Left colon (tissue), 2 donors: ENCODE measurements at regions not wholly inside any gene's neighbourhood (a gene's known extent, or its start where the extent isn't known, plus 50 kb on each side); places are given as distances from the start of the nearest gene placed in this dataset.

Experiments
- ATAC-seq: fragments of 200-7000 bp; cut with Tn5 transposase; one replicate; pipeline ENCODE4 v1.9.1; 2020; ENCODE audit warnings: mild to moderate bottlenecking, moderate library complexity
- DNase-seq, 2 donors: peaks; one replicate each; pipeline ENCODE4 v3.0.0-alpha.2; 2020
- intact Hi-C, 2 donors: fragments of 100-400 bp; cut with DNase I in 1 of 2; cut with micrococcal nuclease in 1 of 2; formaldehyde crosslinking; loops; one replicate each; pipeline versions ENCODE4 v1.11.2 to v1.14.0; 2022; cut with DNase I, micrococcal nuclease
- donor health status: DM: no; HTN: no; CAD: no.
- donor health status: DM: yes; HTN: yes; CAD: no.

DNA sequence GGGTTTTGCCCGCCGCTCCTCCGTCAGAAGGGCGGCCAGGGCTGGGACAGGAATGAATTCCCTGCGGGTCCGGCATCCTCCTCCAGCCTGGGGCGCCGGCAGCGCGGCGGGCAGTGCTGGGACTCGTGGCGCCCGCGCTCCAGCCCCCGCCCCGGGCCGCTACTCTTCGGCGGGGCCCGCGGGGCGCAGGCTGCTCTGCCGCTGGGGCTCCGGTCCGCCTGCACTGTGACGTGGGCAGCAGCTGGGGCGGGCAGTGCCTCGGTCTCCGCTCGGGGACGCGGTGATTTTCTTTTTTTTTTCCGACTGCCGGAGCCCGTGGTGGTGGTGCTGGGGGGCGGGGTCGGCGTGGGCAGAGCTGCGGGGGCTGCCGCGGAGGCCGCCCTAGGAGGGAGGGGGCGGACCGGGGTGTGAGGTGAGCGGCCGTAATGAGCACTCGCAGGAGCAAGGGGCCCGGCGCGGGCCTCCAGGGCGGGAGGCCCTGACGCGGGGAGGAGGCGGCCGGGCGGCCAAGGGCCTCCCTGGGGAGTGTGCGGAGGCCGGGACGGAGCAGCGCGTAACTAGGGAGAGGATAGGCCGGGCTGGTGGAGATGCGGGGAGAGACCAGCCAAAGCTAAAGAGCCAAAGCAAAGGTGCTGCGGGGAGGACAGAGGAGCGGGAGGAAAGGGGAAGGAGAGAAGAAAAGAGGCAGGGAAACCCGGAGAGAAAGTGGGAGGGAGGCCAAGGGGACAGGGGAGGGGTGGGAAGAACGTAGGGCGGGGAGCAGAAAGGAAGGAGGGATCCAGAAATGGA, 73.3 kb upstream of the ZBED5 start:
- peak; percentile 48 for ATAC-seq
- intact Hi-C loops, result loop anchor here in 1 of 2 donors (10.0 kb wide), 1 partner anchor 136 kb away; no protein-coding TSS in a partner anchor

DNA sequence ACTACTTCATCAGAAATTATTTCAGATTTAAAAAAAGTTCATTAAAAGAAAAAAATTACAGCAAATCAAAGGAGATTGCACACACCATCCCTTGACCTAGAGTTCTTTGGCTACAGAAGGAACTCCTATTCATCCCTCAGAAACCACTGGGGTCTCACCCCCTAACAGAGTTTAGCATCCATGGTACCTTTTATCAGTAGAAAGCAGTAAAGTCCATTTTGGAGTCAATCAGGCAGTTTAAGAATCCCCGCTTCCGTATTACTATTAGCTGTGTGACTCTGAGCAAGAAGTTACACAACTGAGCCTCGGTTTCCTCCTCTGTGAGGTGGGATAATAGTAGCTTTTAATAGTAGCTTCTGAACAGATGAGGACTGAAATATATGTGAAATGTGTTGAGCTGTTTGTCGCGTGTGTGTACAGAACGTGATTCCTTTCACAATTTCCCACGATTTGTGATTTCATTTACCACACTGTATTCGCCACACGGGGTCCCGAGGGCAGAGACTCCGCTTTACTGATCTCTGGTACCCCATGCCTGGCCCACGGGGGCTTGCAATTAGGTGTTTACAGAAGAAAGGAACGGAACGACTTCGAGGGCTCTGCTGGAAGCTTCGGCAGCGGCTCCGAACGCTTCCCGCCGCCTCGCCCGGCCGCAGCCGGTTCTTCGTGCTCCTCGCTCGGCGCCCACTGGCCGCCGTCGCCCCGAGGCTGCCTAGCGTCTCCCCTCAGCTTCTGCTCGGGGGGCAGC, 72.5 kb upstream of the ZBED5 start:
- intact Hi-C loops, result loop anchor here in 1 of 2 donors (10.0 kb wide), 1 partner anchor 136 kb away; no protein-coding TSS in a partner anchor
- DNase-seq, result peak in 1 of 2 donors; percentile 44
- no peak for ATAC-seq

More for the DNA sequence above, 73.3 kb upstream of the ZBED5 start:
- peak; percentile 68 to 83 for DNase-seq

DNA sequence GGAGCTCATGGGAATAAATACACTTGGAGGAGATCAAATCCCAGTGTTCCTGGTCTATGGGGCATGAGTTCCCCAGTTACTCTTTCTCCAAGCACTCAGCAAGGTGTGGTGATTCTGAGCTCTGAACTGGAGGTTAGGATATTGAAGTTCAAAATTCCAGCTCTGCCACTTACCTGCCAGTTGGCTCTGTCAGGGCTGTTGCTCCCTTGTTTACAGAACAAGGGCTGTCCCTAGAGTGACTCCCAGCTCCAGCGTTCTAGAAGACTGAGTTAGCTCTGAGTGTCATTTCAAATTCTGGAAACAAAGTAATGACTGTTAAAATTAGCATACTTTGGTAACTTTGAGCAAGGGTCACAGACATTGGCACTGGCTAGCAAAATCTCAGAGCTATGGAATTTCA, 69.7 kb upstream of the ZBED5 start:
- ATAC-seq (peak; percentile 74), DNase-seq (peak; percentile 34 to 69)
- intact Hi-C loops, result loop anchor here in 1 of 2 donors (10.0 kb wide), 1 partner anchor 63 kb away; no protein-coding TSS in a partner anchor

GRCh38 chr11:10926801-10927211, 69.0 kb upstream of the ZBED5 start:
- DNase-seq, result no peak
- intact Hi-C loops, result loop anchor here in 1 of 2 donors (10.0 kb wide), 1 partner anchor 62 kb away; no protein-coding TSS in a partner anchor
- no peak for ATAC-seq

DNA sequence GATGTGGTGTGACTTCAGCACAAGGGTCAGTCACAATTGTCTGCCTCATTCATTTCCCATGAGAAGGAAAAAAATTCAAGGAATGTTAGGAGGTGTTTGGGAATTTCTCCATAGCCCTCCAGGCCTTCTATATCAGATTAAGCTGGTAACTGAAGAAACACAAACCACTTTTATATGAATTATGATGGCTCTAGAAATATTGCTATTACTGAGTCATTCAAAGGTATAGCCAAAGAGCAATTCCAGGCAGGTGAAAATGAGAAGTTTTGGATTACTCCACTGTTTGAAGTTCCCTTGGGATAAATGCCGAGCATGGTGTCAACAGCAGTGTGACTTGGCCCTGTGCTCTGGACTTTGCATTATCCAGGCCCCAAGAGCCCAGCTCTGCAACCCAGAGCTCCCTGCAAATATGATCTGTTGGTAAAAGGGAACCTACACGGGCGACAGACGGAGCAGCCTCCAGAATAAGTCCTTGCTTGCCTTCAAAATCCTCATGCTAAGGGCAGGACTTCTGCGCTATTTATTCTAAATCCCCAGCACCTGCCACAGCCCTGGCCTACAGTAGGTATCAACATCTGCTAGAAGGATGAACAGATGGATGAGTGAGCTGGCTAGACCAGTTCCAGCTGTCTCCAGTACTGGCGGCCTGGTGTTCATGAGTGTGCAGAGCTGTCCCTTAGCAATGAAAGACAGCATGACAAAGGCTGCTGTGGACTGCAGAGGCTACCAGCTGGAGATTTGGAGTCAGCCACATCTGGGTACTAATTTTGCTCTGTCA, 67.5 kb upstream of the ZBED5 start:
- ATAC-seq (no peak), DNase-seq (no peak)
- intact Hi-C loops, result loop anchor here in 1 of 2 donors (10.0 kb wide), 1 partner anchor 61 kb away; no protein-coding TSS in a partner anchor

DNA sequence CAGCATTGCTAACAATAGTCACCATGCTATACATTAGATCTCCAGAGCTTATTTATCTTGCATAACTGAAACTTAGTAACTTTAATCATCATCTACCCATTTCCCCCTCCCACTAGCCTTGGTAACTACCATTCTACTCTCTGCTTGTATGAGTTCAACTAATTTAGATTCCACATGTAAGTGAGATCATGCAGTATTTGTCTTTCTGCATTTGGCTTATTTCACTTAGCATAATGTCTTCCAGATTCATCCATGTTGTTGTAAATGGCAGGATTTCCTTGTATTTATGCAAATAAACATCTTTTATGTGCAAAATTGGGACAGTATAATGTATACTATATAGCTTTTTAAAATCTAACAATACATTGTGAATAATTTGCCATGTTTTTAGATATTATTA, 66.0 kb upstream of the ZBED5 start:
- DNase-seq, result no peak
- intact Hi-C loops, result loop anchor here in 1 of 2 donors (10.0 kb wide), 1 partner anchor 59 kb away; no protein-coding TSS in a partner anchor

DNA sequence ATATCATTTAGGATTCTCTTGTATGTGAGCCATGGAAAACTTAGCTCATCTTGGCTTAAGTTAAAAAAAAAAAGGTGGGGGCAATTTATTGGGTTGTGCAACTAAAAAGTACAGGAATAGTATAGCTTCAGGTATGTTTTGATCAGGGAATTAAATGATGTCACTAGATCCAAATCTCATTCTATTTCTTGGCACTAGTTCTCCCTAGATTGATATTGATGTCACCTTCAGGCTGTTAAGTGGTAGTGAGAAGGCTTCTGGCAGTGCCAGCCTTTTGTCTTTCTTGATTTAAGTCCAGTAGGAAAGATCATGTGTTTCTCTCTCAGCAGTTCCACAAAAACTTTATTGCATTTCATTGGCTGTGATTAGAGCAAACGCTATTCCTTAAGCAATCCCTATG, 65.0 kb upstream of the ZBED5 start:
- intact Hi-C loops, result loop anchor here in 1 of 2 donors (10.0 kb wide), 1 partner anchor 58 kb away; no protein-coding TSS in a partner anchor
- DNase-seq (no peak), ATAC-seq (no peak)

More for the DNA sequence above, 66.0 kb upstream of the ZBED5 start:
- ATAC-seq, result no peak

DNA sequence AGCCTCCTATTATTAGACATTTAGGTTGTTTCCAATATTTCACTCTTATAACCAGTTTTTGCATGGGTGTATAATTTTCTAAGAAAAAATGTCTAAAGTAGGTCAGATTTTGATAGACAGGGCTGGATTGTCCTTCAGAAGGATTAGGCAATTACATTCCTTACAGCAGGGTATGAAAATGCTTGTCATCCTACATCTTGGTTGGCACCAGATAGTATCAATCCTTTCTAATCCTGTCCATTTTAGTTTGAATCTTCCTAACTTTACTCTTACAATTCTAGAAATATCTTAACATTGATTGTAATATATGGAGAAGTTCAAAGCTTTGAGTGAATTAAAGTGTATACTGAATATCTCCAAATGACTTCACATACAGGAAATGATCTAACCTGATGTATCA, 63.0 kb upstream of the ZBED5 start:
- intact Hi-C loops, result loop anchor here in 1 of 2 donors (10.0 kb wide), 1 partner anchor 56 kb away; no protein-coding TSS in a partner anchor

GRCh38 chr11:10920205-10920604, 62.4 kb upstream of the ZBED5 start:
- ATAC-seq (no peak), DNase-seq (no peak)
- intact Hi-C loops, result loop anchor here in 1 of 2 donors (10.0 kb wide), 1 partner anchor 55 kb away; no protein-coding TSS in a partner anchor

More for the DNA sequence above, 63.0 kb upstream of the ZBED5 start:
- DNase-seq (no peak), ATAC-seq (no peak)

- ATAC-seq (peak; percentile 40), DNase-seq (no peak)
- intact Hi-C loops, result no loop called here
Observed at GRCh38 chr11:10918698-10919097, 60.8 kb upstream of the ZBED5 start.

DNA sequence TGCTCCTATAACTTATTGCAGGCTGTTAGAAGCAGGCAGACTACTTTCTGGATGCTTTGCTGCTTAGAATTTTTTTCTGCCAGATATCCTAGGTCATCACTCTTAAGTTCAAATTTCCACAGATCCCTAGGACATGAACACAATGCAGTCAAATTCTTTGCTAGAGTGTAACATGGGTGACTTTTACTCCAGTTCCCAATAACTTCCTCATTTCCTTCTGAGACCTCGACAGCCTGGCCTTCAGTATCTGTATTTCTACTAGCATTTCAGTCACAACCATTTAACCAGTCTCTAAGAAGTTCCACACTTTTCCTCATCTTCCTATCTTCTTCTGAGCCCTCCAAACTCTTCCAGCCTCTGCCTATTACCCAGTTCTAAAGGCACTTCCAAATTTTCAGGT, 60.4 kb upstream of the ZBED5 start:
- intact Hi-C loops, result no loop called here
- DNase-seq, result no peak
- peak; percentile 54 for ATAC-seq

GRCh38 chr11:10917802-10918201, 59.9 kb upstream of the ZBED5 start:
- ATAC-seq, result no peak
- intact Hi-C loops, result no loop called here

DNA sequence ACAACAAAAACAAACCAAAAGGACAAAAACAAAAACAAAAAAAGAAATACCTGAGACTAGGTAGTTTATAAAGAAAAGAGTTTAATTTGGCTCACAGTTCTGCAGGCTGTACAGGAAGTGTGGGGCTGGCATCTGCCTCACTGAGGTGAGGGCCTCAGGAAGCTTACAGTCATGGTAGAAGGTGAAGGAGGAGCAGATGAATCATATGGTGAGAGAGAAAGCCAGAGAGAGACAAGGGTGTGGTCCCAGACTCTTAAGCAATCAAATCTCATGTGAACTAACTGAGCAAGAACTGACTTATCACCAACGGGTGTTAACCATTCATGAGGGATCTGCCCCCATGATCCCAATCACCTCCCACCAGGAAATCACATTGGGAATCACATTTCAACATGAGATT, 58.8 kb upstream of the ZBED5 start:
- no peak for DNase-seq
- intact Hi-C loops, result no loop called here
- peak; percentile 92 for ATAC-seq

More at GRCh38 chr11:10917802-10918201, 59.9 kb upstream of the ZBED5 start:
- DNase-seq, result no peak

- no peak for ATAC-seq
- intact Hi-C loops, result no loop called here
Observed at GRCh38 chr11:10914050-10914449, 56.2 kb upstream of the ZBED5 start.

GRCh38 chr11:10913075-10913474, 55.2 kb upstream of the ZBED5 start:
- intact Hi-C loops, result no loop called here
- DNase-seq, result no peak
- no peak for ATAC-seq

More at GRCh38 chr11:10914050-10914449, 56.2 kb upstream of the ZBED5 start:
- no peak for DNase-seq

DNA sequence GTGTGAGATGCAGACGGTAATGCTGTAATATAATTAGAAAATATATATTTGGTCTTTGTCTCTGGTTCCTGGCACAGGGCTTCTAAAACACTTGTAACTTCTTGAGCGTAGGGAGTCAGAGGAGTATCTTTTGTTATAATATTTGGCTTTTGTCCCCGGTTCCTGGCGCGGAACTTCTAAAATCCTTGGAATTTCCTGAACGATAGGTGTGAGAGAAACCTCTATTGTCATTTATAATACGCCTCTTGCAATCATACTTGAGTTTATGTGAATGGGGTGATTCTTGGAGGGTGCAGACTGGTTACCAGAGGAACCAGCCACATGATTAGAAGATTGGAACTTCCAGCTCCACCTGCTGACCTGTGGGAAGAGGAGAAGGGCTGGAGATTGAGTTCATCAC, 54.1 kb upstream of the ZBED5 start:
- ATAC-seq, result no peak
- intact Hi-C loops, result no loop called here

GRCh38 chr11:10909141-10909883, 51.5 kb upstream of the ZBED5 start:
- DNase-seq, result no peak
- intact Hi-C loops, result no loop called here
- ATAC-seq, result peak; percentile 34

More for the DNA sequence above, 54.1 kb upstream of the ZBED5 start:
- no peak for DNase-seq
